ENCODE measurements at regions not wholly inside any gene's neighbourhood (a gene's known extent, or its start where the extent isn't known, plus 50 kb on each side); places are given as distances from the start of the nearest gene placed in this dataset.

DNA sequence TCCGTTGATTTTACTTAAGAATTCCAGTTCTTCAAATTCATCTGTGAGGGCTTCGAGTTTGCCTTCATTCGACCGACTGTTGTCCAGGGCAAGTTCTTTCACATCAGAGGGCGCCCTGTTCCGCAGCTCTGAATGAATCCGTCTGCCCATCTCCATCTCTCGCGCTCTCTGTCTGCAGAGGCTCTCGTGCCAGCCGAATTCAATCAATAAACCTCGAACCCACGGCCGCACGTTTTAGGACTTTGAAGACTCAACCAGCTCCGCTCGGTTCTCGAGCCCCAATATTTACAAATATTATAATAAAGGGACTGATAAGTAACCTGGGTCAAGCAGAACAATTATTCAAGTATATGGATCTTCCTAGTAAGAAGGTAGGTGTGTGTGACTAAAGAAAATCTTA, 556.4 kb upstream of the SMIM31 start:
- no peak for TF ChIP-seq CTCF (IDR thresholded peaks at IDR 0.05)
- no peak for TF ChIP-seq POLR2A (IDR thresholded peaks at IDR 0.05)

Data from heart left ventricle (tissue), 13 donors.